H1 (cell line): ENCODE measurements at regions not wholly inside any gene's neighbourhood (a gene's known extent, or its start where the extent isn't known, plus 50 kb on each side); places are given as distances from the start of the nearest gene placed in this dataset.

Source experiments
- ASH2L ChIP-seq: fragments of 200-600, 300-600 bp; sonication (generic); IDR thresholded peaks from one replicate; pipeline ENCODE4 v1.7.1; 2017; ENCODE audit warnings: low read length
- RAD21 ChIP-seq, 2 experiments: IDR thresholded peaks in 1 of 2; conservative IDR thresholded peaks in 1 of 2; 2 replicates each; pipeline ENCODE4 v1.6.1; 2011; ENCODE audit warnings: low read depth in 2 of 2, low read length in 2 of 2, improper control_type of control experiment in 1 of 2, inconsistent platforms in 1 of 2, mild to moderate bottlenecking in 1 of 2, moderate library complexity in 1 of 2
- RNF2 ChIP-seq: fragments of 200-900, 300-1000 bp; sonication (generic); IDR thresholded peaks from 2 replicates; pipeline ENCODE4 v1.7.1; 2016; ENCODE audit warnings: borderline replicate concordance, low read depth, mild to moderate bottlenecking, antibody characterized with exemption, low read length; ENCODE audit not compliant: poor library complexity, severe bottlenecking; ENCODE audit errors: missing control alignments
- SP1 ChIP-seq: IDR thresholded peaks from 2 replicates; pipeline ENCODE4 v1.6.1; 2011; ENCODE audit warnings: low read depth, low read length
- TCF12 ChIP-seq: IDR thresholded peaks from 2 replicates; pipeline ENCODE4 v1.6.1; 2011; ENCODE audit warnings: low read depth, mild to moderate bottlenecking, low read length
- TF ChIP-seq, protein P1 (sequence below): fragments of 300-600 bp; sonication (generic); IDR thresholded peaks from 2 replicates; pipeline ENCODE4 v1.7.1; 2012; ENCODE audit warnings: low read length, moderate library complexity, mild to moderate bottlenecking, inconsistent platforms; ENCODE audit not compliant: insufficient replicate concordance

DNA sequence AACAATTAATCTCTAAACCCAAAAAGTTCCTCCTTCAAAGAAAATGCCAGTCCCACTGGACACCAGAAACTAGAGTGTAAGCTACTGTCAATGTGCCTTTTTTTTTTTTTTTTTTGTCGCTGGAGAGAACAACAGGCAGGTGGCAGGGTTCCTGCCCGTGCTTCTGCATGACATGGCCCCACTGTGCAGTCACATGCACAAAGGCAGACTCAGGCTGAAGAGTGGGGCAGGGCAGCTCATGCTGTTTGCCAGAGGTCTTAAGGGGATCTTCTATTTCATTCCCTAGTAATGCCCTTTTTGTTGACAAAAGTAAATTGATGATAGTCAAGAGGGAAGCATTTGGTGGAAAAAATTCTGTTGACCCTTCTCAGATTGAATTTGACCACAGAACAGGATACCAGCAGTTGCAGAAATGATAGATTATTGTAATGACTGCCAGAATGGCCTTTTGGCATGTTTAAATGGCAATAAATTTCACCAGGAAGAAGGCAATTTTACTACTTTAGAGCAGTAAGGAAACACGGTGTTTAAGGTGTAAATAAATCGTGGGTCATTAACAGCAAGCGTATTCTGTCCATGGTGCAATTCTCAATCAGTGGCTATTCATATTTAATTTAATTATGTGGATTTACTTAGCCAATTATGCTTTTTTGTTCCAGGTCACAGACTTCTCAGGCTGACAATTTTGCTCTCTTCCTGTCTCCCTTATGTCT lies 80.9 kb downstream of the NKX6-1 start (continued):
- no peak for TF ChIP-seq RAD21 (IDR thresholded peaks at IDR 0.05 in 1 of 2, conservative IDR thresholded peaks at IDR 0.05 in 1 of 2; ENCODE audit: low read depth in 2 of 2, low read length in 2 of 2)
- no peak for TF ChIP-seq TCF12
- TF ChIP-seq SP1, result no peak
- TF ChIP-seq, protein P1, sequence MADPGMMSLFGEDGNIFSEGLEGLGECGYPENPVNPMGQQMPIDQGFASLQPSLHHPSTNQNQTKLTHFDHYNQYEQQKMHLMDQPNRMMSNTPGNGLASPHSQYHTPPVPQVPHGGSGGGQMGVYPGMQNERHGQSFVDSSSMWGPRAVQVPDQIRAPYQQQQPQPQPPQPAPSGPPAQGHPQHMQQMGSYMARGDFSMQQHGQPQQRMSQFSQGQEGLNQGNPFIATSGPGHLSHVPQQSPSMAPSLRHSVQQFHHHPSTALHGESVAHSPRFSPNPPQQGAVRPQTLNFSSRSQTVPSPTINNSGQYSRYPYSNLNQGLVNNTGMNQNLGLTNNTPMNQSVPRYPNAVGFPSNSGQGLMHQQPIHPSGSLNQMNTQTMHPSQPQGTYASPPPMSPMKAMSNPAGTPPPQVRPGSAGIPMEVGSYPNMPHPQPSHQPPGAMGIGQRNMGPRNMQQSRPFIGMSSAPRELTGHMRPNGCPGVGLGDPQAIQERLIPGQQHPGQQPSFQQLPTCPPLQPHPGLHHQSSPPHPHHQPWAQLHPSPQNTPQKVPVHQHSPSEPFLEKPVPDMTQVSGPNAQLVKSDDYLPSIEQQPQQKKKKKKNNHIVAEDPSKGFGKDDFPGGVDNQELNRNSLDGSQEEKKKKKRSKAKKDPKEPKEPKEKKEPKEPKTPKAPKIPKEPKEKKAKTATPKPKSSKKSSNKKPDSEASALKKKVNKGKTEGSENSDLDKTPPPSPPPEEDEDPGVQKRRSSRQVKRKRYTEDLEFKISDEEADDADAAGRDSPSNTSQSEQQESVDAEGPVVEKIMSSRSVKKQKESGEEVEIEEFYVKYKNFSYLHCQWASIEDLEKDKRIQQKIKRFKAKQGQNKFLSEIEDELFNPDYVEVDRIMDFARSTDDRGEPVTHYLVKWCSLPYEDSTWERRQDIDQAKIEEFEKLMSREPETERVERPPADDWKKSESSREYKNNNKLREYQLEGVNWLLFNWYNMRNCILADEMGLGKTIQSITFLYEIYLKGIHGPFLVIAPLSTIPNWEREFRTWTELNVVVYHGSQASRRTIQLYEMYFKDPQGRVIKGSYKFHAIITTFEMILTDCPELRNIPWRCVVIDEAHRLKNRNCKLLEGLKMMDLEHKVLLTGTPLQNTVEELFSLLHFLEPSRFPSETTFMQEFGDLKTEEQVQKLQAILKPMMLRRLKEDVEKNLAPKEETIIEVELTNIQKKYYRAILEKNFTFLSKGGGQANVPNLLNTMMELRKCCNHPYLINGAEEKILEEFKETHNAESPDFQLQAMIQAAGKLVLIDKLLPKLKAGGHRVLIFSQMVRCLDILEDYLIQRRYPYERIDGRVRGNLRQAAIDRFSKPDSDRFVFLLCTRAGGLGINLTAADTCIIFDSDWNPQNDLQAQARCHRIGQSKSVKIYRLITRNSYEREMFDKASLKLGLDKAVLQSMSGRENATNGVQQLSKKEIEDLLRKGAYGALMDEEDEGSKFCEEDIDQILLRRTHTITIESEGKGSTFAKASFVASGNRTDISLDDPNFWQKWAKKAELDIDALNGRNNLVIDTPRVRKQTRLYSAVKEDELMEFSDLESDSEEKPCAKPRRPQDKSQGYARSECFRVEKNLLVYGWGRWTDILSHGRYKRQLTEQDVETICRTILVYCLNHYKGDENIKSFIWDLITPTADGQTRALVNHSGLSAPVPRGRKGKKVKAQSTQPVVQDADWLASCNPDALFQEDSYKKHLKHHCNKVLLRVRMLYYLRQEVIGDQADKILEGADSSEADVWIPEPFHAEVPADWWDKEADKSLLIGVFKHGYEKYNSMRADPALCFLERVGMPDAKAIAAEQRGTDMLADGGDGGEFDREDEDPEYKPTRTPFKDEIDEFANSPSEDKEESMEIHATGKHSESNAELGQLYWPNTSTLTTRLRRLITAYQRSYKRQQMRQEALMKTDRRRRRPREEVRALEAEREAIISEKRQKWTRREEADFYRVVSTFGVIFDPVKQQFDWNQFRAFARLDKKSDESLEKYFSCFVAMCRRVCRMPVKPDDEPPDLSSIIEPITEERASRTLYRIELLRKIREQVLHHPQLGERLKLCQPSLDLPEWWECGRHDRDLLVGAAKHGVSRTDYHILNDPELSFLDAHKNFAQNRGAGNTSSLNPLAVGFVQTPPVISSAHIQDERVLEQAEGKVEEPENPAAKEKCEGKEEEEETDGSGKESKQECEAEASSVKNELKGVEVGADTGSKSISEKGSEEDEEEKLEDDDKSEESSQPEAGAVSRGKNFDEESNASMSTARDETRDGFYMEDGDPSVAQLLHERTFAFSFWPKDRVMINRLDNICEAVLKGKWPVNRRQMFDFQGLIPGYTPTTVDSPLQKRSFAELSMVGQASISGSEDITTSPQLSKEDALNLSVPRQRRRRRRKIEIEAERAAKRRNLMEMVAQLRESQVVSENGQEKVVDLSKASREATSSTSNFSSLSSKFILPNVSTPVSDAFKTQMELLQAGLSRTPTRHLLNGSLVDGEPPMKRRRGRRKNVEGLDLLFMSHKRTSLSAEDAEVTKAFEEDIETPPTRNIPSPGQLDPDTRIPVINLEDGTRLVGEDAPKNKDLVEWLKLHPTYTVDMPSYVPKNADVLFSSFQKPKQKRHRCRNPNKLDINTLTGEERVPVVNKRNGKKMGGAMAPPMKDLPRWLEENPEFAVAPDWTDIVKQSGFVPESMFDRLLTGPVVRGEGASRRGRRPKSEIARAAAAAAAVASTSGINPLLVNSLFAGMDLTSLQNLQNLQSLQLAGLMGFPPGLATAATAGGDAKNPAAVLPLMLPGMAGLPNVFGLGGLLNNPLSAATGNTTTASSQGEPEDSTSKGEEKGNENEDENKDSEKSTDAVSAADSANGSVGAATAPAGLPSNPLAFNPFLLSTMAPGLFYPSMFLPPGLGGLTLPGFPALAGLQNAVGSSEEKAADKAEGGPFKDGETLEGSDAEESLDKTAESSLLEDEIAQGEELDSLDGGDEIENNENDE, result no peak
- no peak for TF ChIP-seq RNF2
- TF ChIP-seq ASH2L, result no peak
